ENCODE measurements at regions not wholly inside any gene's neighbourhood (a gene's known extent, or its start where the extent isn't known, plus 50 kb on each side); places are given as distances from the start of the nearest gene placed in this dataset.

DNA sequence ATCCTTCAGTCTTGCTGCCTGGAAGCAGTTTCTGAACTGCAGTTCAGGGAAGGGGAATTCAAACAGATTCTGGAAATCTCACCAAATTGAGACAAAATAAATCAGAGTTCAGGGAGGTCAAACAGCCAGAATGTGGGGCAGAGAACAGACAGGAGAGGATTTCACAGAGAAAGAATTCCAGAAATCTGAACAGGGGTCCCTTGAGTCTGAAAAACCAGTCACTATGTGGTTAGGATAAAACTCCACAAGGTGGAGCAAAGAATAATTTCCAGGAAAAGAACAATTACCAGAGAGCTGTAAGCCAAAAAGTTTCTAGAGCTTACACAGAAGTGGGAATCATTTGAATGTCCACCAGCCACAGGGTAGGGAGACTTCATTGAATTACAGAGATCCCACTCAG lies 84.7 kb downstream of the URB2 start:
- no peak for TF ChIP-seq ATF1 (CRISPR knock-in tag; IDR thresholded peaks at IDR 0.05)
- TF ChIP-seq ELF4 (CRISPR knock-in tag; IDR thresholded peaks at IDR 0.05; ENCODE audit: low read depth) = no peak
- TF ChIP-seq, protein P1, sequence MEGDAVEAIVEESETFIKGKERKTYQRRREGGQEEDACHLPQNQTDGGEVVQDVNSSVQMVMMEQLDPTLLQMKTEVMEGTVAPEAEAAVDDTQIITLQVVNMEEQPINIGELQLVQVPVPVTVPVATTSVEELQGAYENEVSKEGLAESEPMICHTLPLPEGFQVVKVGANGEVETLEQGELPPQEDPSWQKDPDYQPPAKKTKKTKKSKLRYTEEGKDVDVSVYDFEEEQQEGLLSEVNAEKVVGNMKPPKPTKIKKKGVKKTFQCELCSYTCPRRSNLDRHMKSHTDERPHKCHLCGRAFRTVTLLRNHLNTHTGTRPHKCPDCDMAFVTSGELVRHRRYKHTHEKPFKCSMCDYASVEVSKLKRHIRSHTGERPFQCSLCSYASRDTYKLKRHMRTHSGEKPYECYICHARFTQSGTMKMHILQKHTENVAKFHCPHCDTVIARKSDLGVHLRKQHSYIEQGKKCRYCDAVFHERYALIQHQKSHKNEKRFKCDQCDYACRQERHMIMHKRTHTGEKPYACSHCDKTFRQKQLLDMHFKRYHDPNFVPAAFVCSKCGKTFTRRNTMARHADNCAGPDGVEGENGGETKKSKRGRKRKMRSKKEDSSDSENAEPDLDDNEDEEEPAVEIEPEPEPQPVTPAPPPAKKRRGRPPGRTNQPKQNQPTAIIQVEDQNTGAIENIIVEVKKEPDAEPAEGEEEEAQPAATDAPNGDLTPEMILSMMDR (IDR thresholded peaks at IDR 0.05) = no peak
- TF ChIP-seq, protein P2, sequence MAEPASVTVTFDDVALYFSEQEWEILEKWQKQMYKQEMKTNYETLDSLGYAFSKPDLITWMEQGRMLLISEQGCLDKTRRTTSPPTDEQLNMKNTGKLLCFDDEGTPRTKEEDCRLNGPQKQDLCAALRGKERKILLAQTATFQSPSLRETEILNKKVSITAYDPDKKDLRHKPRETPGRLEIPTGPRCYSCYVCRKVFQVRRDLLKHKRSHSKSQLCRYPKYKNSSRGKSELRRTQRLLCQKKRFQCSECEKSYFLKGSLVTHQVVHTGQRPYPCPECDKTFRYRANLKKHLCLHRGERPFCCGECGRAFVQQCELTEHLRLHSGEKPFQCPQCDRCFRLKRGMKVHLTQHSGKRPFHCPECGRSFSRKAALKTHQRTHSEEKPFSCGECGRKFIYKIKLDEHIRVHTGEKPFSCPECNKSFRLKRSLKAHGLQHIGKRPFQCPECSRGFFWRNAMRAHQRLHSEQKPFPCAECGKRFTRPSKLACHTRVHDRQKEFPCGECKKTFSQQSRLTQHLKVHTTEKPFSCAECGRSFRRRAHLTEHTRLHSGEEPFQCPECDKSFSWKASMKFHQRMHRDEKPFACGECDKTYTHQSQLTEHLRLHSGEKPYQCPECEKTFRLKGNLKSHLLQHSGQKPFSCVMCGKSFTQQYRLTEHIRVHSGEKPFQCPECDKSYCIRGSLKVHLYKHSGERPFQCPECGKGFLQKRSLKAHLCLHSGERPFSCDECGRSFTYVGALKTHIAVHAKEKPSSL (CRISPR knock-in tag; conservative IDR thresholded peaks at IDR 0.05) = no peak
- TF ChIP-seq, protein P3, sequence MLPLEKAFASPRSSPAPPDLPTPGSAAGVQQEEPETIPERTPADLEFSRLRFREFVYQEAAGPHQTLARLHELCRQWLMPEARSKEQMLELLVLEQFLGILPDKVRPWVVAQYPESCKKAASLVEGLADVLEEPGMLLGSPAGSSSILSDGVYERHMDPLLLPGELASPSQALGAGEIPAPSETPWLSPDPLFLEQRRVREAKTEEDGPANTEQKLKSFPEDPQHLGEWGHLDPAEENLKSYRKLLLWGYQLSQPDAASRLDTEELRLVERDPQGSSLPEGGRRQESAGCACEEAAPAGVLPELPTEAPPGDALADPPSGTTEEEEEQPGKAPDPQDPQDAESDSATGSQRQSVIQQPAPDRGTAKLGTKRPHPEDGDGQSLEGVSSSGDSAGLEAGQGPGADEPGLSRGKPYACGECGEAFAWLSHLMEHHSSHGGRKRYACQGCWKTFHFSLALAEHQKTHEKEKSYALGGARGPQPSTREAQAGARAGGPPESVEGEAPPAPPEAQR (CRISPR knock-in tag; IDR thresholded peaks at IDR 0.05) = no peak
- TF ChIP-seq CREM (CRISPR knock-in tag; IDR thresholded peaks at IDR 0.05) = no peak
- TF ChIP-seq SP1 (CRISPR knock-in tag; conservative IDR thresholded peaks at IDR 0.05) = no peak
